ENCODE measurements at regions not wholly inside any gene's neighbourhood (a gene's known extent, or its start where the extent isn't known, plus 50 kb on each side); places are given as distances from the start of the nearest gene placed in this dataset.
"Not testable (repeated sequence)": the region's sequence is repeated elsewhere in the genome, so short reads cannot be mapped to it uniquely, and the experiment has no call there.

DNA sequence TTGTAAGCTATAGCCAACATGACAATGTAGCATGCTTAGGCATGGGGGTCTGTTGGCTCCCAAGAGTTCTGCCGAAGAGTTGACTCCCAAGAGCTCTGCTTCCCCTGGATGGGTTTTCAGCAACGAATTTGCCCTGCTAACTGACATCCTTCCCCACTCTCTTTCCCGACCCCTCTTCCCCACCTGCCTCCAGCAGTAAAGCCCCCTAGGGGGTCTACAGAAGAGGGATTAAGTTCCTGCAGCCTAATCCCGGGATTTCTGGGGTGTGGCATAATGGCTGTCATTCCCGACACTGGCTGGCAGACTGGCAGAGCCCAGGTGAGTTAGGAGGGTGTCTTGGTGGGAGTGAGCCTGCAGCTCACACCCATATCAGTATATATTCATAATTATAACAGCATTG is 121.0 kb upstream of the ZNF184 start:
- H3K4me3 Mint-ChIP-seq: peak overlapping the region in 1 of 3 donors; percentile 6
- no peak overlapping the region for H3K27ac Mint-ChIP-seq
- H3K9me3 ChIP-seq: no peaks in the 10 kb centered on the region

DNA sequence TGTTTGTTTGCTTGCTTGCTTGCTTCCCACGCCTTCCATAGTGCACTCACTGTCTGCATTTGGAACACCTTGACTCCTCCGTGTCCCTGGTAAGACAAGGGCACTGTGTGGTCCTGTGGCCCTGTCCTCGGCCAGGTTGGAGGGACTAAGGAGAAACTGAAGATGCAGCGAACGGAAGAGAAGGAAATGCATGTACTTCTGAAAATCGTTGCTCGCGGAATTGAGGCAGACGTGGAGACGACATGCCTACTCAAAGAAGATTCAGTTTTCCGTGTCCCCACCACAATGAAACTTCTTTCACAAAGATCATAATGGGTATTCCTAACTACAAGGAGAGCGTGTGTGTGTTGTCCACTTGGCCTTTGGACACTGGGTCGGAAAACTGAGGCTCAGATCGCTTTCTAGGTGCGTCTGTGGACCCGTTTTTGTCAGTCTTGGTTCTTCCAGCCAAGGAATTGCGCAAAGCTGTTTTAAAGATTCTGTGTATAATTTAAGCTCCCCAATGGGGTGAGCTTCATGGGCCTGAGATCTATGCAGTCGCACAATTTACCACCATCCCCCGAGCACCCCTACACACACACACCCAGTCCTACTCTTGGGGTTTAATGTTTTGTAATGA is 120.4 kb upstream of the ZNF184 start:
- H3K27me3 ChIP-seq (replicated peaks in 1 of 2; ENCODE audit: control insufficient read depth in 2 of 2, extremely low read depth in 1 of 2, insufficient read depth in 2 of 2, low read length in 1 of 2): peaks cover 32 to 61% of the 10 kb centered on the region in 2 experiments
- POLR2A ChIA-PET: no interaction called here

More for the DNA sequence above, 121.0 kb upstream of the ZNF184 start:
- peaks cover 27 to 39% of the 10 kb centered on the region in 2 donors for H3K27me3 Mint-ChIP-seq
- no peak overlapping the region for H3K27ac ChIP-seq (ENCODE audit: low read length)
- no peak for ATAC-seq (replicated peaks in 1 of 4)
- CTCF ChIA-PET: no interaction called here
- POLR2A ChIA-PET: interaction anchor here in 1 of 2 donors (0.7 kb wide), 1 partner anchor 8 kb away, joined by 6 read pairs; no protein-coding TSS in a partner anchor
- H3K4me1 Mint-ChIP-seq: no peaks in the 10 kb centered on the region
- no peak overlapping the region for H3K4me3 ChIP-seq (ENCODE audit: control insufficient read depth in 1 of 2, extremely low read depth in 1 of 2, low read length in 1 of 2)
- WGBS (ENCODE audit: insufficient coverage): 33% methylated on average over 1 of the region's 5 CpGs
- no peaks in the 10 kb centered on the region for H3K36me3 ChIP-seq (ENCODE audit: control insufficient read depth in 2 of 2, extremely low read depth in 1 of 2, insufficient read depth in 1 of 2, low read length in 1 of 2)
- DNase-seq: no peak
- H3K36me3 Mint-ChIP-seq: no peaks in the 10 kb centered on the region
- peaks cover 2 to 14% of the 10 kb centered on the region in 2 experiments for H3K4me1 ChIP-seq (ENCODE audit: control insufficient read depth in 1 of 2, extremely low read depth in 1 of 2, insufficient read depth in 2 of 2, low read length in 2 of 2)
- peaks cover 32 to 58% of the 10 kb centered on the region in 2 experiments for H3K27me3 ChIP-seq (replicated peaks in 1 of 2; ENCODE audit: control insufficient read depth in 2 of 2, extremely low read depth in 1 of 2, insufficient read depth in 2 of 2, low read length in 1 of 2)
- no peaks in the 10 kb centered on the region for H3K9me3 Mint-ChIP-seq

DNA sequence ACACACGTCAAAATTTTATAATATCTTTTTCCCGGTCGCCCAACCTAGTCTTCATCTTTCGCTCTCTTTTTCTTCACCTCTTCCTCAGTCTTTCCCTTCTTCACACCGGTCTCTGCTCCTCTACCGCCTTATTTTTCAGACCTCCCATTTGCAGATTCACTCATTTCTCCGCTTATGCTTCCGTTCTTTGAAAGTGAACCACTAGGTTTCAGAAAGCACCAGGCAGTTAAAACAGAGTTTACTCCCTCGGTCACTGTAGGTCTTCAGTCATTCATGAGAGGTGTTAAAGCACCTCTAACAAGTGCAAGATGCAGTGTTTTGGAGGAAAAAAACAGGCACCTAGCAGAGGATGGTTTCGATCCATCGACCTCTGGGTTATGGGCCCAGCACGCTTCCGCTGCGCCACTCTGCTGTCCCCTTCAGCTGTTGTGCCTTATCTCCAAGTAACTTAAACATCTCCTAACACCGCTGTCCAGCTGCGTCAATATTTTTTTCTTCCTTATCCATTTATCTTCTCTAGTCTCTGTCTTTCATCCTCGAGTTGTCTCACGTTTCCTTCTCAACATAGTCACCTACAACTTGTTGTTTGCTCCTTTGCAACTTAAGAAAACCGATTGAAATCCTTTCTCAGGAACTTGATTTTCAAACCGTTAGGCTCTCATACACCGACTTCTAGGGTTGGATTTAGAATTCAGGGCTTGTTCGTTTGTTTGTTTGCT is 119.7 kb upstream of the ZNF184 start:
- peak in 8 of 35 experiments; percentile 2 to 46 (median 10) for DNase-seq

More for the DNA sequence above, 120.4 kb upstream of the ZNF184 start:
- H3K27ac Mint-ChIP-seq: no peak overlapping the region
- no peak for ATAC-seq (replicated peaks in 1 of 4)
- no peak overlapping the region for H3K4me3 ChIP-seq (ENCODE audit: control insufficient read depth in 1 of 2, extremely low read depth in 1 of 2, low read length in 1 of 2)
- H3K4me1 Mint-ChIP-seq: no peaks in the 10 kb centered on the region
- no peaks in the 10 kb centered on the region for H3K9me3 ChIP-seq
- H3K36me3 Mint-ChIP-seq: no peaks in the 10 kb centered on the region
- H3K9me3 Mint-ChIP-seq: no peaks in the 10 kb centered on the region
- H3K36me3 ChIP-seq (ENCODE audit: control insufficient read depth in 2 of 2, extremely low read depth in 1 of 2, insufficient read depth in 1 of 2, low read length in 1 of 2): no peaks in the 10 kb centered on the region
- peaks cover 2 to 14% of the 10 kb centered on the region in 2 experiments for H3K4me1 ChIP-seq (ENCODE audit: control insufficient read depth in 1 of 2, extremely low read depth in 1 of 2, insufficient read depth in 2 of 2, low read length in 2 of 2)
- CTCF ChIA-PET: no interaction called here
- DNase-seq: no peak
- H3K27ac ChIP-seq (ENCODE audit: low read length): no peak overlapping the region
- H3K27me3 Mint-ChIP-seq: peaks cover 24 to 39% of the 10 kb centered on the region in 2 donors
- WGBS (ENCODE audit: insufficient coverage): 25% methylated on average over 4 of the region's 19 CpGs
- H3K4me3 Mint-ChIP-seq: no peak overlapping the region

DNA sequence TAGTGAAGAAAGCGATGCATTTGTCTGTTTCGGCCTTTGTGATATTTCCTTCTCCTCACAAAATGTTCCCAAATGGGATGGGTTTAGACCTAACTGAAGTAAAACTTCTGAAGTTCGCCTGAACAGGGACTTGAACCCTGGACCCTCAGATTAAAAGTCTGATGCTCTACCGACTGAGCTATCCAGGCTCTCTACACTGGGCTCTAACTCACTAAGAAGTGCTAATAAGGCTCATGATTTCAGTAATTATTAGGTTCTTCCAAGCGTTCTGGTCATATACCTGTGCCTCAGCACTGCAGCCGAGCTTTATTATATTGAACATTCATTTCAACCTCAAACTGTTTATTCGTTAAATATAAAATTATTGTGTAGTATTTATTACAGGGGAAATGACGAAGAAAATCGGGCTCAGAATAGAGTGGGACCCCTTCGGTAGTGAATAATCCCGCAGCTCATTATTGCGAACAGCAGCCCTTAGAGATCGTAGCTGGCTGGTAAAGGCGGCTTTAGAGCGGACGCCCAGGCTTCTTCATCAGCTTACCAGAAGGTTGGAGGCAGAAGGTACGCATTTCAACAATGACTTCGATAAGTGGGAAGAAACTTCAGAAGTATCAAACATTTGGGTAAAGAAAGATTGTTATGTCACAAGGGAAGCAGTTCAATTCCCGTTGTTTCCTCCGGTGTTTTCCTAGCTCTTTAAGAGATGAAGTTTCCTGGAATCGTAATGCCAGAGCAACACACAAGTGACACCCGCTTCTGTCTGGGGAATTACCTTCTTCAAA is 119.0 kb upstream of the ZNF184 start:
- H3K27me3 Mint-ChIP-seq: peaks cover 21 to 44% of the 10 kb centered on the region in 2 donors
- H3K4me3 Mint-ChIP-seq: no peak overlapping the region
- Histone ChIP-seq H3K4me3 (ENCODE audit: control insufficient read depth in 1 of 2, extremely low read depth in 1 of 2, low read length in 1 of 2) (no peak overlapping the region), H3K27ac (ENCODE audit: low read length) (no peak overlapping the region), H3K36me3 (ENCODE audit: control insufficient read depth in 2 of 2, extremely low read depth in 1 of 2, insufficient read depth in 1 of 2, low read length in 1 of 2) (no peaks in the 10 kb centered on the region), H3K9me3 (no peaks in the 10 kb centered on the region), H3K27me3 (replicated peaks in 1 of 2; ENCODE audit: control insufficient read depth in 2 of 2, extremely low read depth in 1 of 2, insufficient read depth in 2 of 2, low read length in 1 of 2) (peaks cover 32 to 65% of the 10 kb centered on the region in 2 experiments), H3K4me1 (ENCODE audit: control insufficient read depth in 1 of 2, extremely low read depth in 1 of 2, insufficient read depth in 2 of 2, low read length in 2 of 2) (peaks cover 2 to 14% of the 10 kb centered on the region in 2 experiments)
- ChIA-PET CTCF (interaction anchor here in 1 of 2 donors (0.8 kb wide), 1 partner anchor 57 kb away, joined by 6 read pairs; no protein-coding TSS in a partner anchor), POLR2A (no interaction called here)
- no peaks in the 10 kb centered on the region for H3K36me3 Mint-ChIP-seq
- no peaks in the 10 kb centered on the region for H3K9me3 Mint-ChIP-seq
- ATAC-seq (replicated peaks in 1 of 4) (peak in 1 of 4 experiments; percentile 26), DNase-seq (peak in 1 of 35 experiments; percentile 23)
- no peak overlapping the region for H3K27ac Mint-ChIP-seq
- no peaks in the 10 kb centered on the region for H3K4me1 Mint-ChIP-seq
- 8% methylated on average over 14 of the region's 22 CpGs for WGBS (ENCODE audit: insufficient coverage)

More for the DNA sequence above, 119.7 kb upstream of the ZNF184 start:
- WGBS (ENCODE audit: insufficient coverage): 3% methylated on average over 16 of the region's 22 CpGs
- ChIA-PET CTCF (interaction anchor here in 1 of 2 donors (0.8 kb wide), 1 partner anchor 56 kb away, joined by 6 read pairs; no protein-coding TSS in a partner anchor), POLR2A (no interaction called here)
- H3K36me3 ChIP-seq (ENCODE audit: control insufficient read depth in 2 of 2, extremely low read depth in 1 of 2, insufficient read depth in 1 of 2, low read length in 1 of 2): no peaks in the 10 kb centered on the region
- H3K4me1 Mint-ChIP-seq: no peaks in the 10 kb centered on the region
- H3K4me1 ChIP-seq (ENCODE audit: control insufficient read depth in 1 of 2, extremely low read depth in 1 of 2, insufficient read depth in 2 of 2, low read length in 2 of 2): peaks cover 2 to 14% of the 10 kb centered on the region in 2 experiments
- no peak overlapping the region for H3K4me3 Mint-ChIP-seq
- no peak overlapping the region for H3K4me3 ChIP-seq (ENCODE audit: control insufficient read depth in 1 of 2, extremely low read depth in 1 of 2, low read length in 1 of 2)
- no peaks in the 10 kb centered on the region for H3K9me3 ChIP-seq
- H3K27me3 ChIP-seq (replicated peaks in 1 of 2; ENCODE audit: control insufficient read depth in 2 of 2, extremely low read depth in 1 of 2, insufficient read depth in 2 of 2, low read length in 1 of 2): peaks cover 32 to 66% of the 10 kb centered on the region in 2 experiments
- H3K27ac ChIP-seq (ENCODE audit: low read length): no peak overlapping the region
- peaks cover 27 to 40% of the 10 kb centered on the region in 2 donors for H3K27me3 Mint-ChIP-seq
- no peaks in the 10 kb centered on the region for H3K36me3 Mint-ChIP-seq
- no peak overlapping the region for H3K27ac Mint-ChIP-seq
- H3K9me3 Mint-ChIP-seq: no peaks in the 10 kb centered on the region
- ATAC-seq (replicated peaks in 1 of 4): peak in 2 of 4 experiments; percentile 24 to 48

DNA sequence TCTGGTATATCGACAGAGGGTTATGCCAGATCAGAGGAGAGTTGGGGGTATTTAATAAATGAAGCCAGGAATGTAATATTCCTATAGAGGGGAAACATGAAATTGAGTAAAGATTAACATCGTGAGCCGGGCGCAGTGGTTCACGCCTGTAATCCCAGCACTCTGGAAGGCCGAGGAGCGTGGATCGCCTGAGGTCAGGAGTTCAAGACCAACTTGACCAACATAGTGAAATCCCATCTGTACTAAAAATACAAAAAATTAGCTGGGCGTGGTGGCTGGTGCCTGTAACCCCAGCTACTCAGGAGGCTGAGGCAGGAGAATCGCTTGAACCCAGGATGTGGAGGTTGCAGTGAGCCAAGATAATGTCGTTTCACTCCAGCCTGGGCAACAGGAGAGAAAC is 112.4 kb upstream of the ZNF184 start:
- 89% methylated on average over 6 of the region's 11 CpGs for WGBS (ENCODE audit: insufficient coverage)
- H3K4me3 Mint-ChIP-seq; H3K27ac ChIP-seq (ENCODE audit: low read length); H3K36me3 Mint-ChIP-seq; H3K4me3 ChIP-seq (ENCODE audit: control insufficient read depth in 1 of 2, extremely low read depth in 1 of 2, low read length in 1 of 2); ATAC-seq (replicated peaks in 1 of 4); DNase-seq; H3K27ac Mint-ChIP-seq; H3K36me3 ChIP-seq (ENCODE audit: control insufficient read depth in 2 of 2, extremely low read depth in 1 of 2, insufficient read depth in 1 of 2, low read length in 1 of 2); H3K4me1 Mint-ChIP-seq; CTCF ChIA-PET; POLR2A ChIA-PET; H3K4me1 ChIP-seq (ENCODE audit: control insufficient read depth in 1 of 2, extremely low read depth in 1 of 2, insufficient read depth in 2 of 2, low read length in 2 of 2); H3K9me3 ChIP-seq; H3K9me3 Mint-ChIP-seq: not testable (repeated sequence)
- H3K27me3 ChIP-seq (replicated peaks in 1 of 2; ENCODE audit: control insufficient read depth in 2 of 2, extremely low read depth in 1 of 2, insufficient read depth in 2 of 2, low read length in 1 of 2): peaks cover 25 to 42% of the 10 kb centered on the region in 2 experiments
- peaks cover 60 to 80% of the 10 kb centered on the region in 2 donors for H3K27me3 Mint-ChIP-seq

DNA sequence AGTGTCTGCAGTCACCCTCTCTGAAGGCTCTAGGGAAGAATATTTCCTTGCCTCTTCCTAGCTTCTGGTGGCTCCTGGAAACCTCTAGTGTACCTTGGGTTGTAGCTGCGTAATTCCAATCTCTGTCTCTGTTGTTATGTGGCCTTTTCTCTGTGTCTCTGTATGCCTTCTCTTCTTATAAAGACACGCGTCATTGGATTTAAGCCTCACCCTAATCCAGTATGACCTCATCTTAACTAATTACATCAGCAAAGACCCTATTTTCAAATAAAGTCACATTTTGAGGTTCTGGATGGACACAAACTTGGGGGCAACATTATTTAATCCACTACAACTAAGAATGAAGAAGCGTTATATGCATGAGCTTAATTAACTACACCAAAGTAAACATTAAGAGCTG is 111.4 kb upstream of the ZNF184 start:
- CTCF ChIA-PET: interaction anchor here in 1 of 2 donors (0.6 kb wide), 1 partner anchor 576 kb away, joined by 4 read pairs; no protein-coding TSS in a partner anchor
- peaks cover 0 to 7% (median 0%) of the 10 kb centered on the region in 3 donors for H3K9me3 Mint-ChIP-seq
- WGBS (ENCODE audit: insufficient coverage): 100% methylated on average over 3 of the region's 4 CpGs
- no peaks in the 10 kb centered on the region for H3K4me1 ChIP-seq (ENCODE audit: control insufficient read depth in 1 of 2, extremely low read depth in 1 of 2, insufficient read depth in 2 of 2, low read length in 2 of 2)
- H3K4me1 Mint-ChIP-seq: no peaks in the 10 kb centered on the region
- H3K36me3 Mint-ChIP-seq: no peaks in the 10 kb centered on the region
- no peak overlapping the region for H3K4me3 ChIP-seq (ENCODE audit: control insufficient read depth in 1 of 2, extremely low read depth in 1 of 2, low read length in 1 of 2)
- POLR2A ChIA-PET: interaction anchor here in 1 of 2 donors (0.6 kb wide), 1 partner anchor 407 kb away, joined by 4 read pairs; no protein-coding TSS in a partner anchor
- no peak overlapping the region for H3K27ac ChIP-seq (ENCODE audit: low read length)
- H3K4me3 Mint-ChIP-seq: no peak overlapping the region
- peaks cover 27 to 37% of the 10 kb centered on the region in 2 experiments for H3K27me3 ChIP-seq (replicated peaks in 1 of 2; ENCODE audit: control insufficient read depth in 2 of 2, extremely low read depth in 1 of 2, insufficient read depth in 2 of 2, low read length in 1 of 2)
- no peak for ATAC-seq (replicated peaks in 1 of 4)
- no peaks in the 10 kb centered on the region for H3K9me3 ChIP-seq
- no peaks in the 10 kb centered on the region for H3K36me3 ChIP-seq (ENCODE audit: control insufficient read depth in 2 of 2, extremely low read depth in 1 of 2, insufficient read depth in 1 of 2, low read length in 1 of 2)
- no peak overlapping the region for H3K27ac Mint-ChIP-seq
- peaks cover 67 to 84% of the 10 kb centered on the region in 2 donors for H3K27me3 Mint-ChIP-seq
- DNase-seq: no peak
